Mucosa of rectum (tissue), 2 donors: ENCODE measurements at regions not wholly inside any gene's neighbourhood (a gene's known extent, or its start where the extent isn't known, plus 50 kb on each side); places are given as distances from the start of the nearest gene placed in this dataset.

Source experiments
- H3K27ac ChIP-seq, 2 donors: one replicate each; pipeline ENCODE4 v1.7.0; 2013; ENCODE audit warnings: inconsistent platforms in 2 of 2, low read depth in 2 of 2, low read length in 2 of 2
- H3K27me3 ChIP-seq, 2 donors: one replicate each; pipeline ENCODE4 v1.7.0; 2013; ENCODE audit warnings: low read length in 2 of 2; ENCODE audit not compliant: control insufficient read depth in 2 of 2, insufficient read depth in 2 of 2
- H3K36me3 ChIP-seq, 2 donors: one replicate each; pipeline ENCODE4 v1.7.0; 2013; ENCODE audit warnings: low read length in 2 of 2; ENCODE audit not compliant: control insufficient read depth in 2 of 2, insufficient read depth in 2 of 2
- H3K4me1 ChIP-seq, 2 donors: one replicate each; pipeline ENCODE4 v1.7.0; 2013; ENCODE audit warnings: low read length in 2 of 2, mild to moderate bottlenecking in 1 of 2; ENCODE audit not compliant: control insufficient read depth in 2 of 2, insufficient read depth in 2 of 2
- H3K4me3 ChIP-seq, 2 donors: one replicate each; pipeline ENCODE4 v1.7.0; 2013; ENCODE audit warnings: low read length in 2 of 2
- H3K9ac ChIP-seq, 2 donors: one replicate each; pipeline ENCODE4 v1.7.0; 2013; ENCODE audit warnings: low read length in 2 of 2, low read depth in 1 of 2, mild to moderate bottlenecking in 1 of 2
- H3K9me3 ChIP-seq, 2 donors: one replicate each; pipeline ENCODE4 v1.7.0; 2013; ENCODE audit warnings: low read length in 2 of 2; ENCODE audit not compliant: control insufficient read depth in 2 of 2
- donor health status: healthy.
- donor health status: Normal muscosa, but diverticular disease.

DNA sequence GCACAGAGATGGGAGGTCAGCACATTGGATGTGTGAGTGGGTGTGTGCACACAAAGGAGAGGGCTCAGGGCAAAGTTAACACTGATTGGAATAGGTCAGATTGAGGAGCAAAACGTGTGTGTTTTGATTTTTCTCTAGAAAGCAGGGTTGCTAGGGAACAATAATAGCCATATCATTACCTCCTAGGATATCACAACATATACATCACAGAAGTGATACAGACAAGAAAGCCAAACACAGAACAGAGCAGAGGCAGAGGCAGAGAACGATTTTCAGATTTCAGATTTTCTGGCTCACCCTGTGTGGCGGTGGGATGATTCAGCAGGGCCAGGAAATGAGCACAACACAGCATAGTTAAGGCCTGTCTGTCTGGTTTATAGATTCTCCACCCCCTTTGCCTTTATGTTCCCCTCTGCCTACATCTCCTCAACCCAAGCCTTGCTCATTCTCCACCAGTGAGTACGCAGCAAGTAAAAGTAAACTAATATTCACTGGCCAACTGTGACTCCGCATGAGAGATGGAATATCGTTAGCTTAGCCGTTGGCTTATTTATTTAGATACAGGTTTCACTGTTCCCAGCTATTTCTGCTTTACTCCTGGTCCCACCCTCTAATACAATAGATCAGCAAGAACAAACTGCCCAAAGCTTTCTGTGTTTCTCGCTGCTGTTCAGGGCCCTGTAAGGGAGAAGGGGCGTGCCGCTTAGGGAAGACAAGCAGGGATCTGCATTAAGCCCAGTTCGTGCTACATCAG is 182.7 kb upstream of the TSC22D1 start:
- no peaks in the 10 kb centered on the region for H3K36me3 ChIP-seq
- no peaks in the 10 kb centered on the region for H3K27me3 ChIP-seq
- H3K27ac ChIP-seq = peak overlapping the region; percentile 75 to 89
- H3K4me3 ChIP-seq = peak overlapping the region; percentile 13 to 28
- H3K9ac ChIP-seq = peak overlapping the region; percentile 27 to 58
- H3K9me3 ChIP-seq = no peaks in the 10 kb centered on the region
- H3K4me1 ChIP-seq = peaks cover 47 to 71% of the 10 kb centered on the region in 2 donors

DNA sequence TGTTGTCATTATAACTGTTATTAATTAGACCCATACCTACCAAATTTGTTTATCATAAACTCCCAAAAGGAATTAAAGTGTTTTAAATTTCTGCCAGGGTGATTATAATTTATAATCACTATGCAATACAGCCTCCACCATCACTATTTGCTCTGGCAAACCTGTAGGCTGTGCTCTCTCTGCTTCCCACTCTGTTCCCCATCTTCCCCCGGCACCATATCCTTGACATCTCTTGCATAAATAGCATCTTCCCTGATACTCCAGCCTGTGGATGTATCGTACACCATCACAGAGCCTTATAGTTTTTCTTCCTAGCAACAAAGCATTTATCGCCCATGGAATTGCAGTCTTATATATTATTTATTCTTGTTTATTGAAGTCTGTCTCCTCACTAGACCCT is 181.5 kb upstream of the TSC22D1 start:
- H3K4me1 ChIP-seq = peaks cover 39 to 61% of the 10 kb centered on the region in 2 donors
- H3K4me3 ChIP-seq = peak overlapping the region in 1 of 2 donors; percentile 39
- H3K27ac ChIP-seq = peak overlapping the region; percentile 75 to 89

DNA sequence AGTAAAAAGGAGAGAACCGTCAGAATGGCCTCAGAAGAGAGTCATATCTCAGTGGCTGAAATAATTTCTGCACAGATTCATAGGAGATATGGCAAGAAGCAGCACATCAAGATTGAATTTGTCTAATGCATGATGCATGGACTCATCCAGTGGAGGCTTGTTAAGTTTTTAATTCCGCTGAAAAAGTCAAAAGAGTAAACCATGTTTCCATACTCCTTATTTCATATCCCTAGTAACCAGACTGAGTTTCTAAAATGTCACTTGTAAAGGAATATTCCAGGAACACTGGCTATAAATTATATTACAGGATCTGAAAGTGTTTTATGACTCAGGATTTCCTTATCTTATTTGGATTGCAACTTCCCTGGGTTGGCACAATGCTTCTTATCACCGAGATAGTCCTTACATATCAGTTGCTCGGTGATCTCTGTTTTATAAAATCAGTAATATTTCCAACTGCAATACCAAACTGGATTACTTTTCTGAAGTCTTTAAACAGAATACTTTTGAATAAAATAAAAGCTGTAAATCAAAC is 180.2 kb upstream of the TSC22D1 start:
- Histone ChIP-seq H3K27ac (peak overlapping the region; percentile 65 to 89), H3K9ac (peak overlapping the region in 1 of 2 donors; percentile 54)

More for the DNA sequence above, 181.5 kb upstream of the TSC22D1 start:
- Histone ChIP-seq H3K9ac (peak overlapping the region in 1 of 2 donors; percentile 58), H3K27me3 (no peaks in the 10 kb centered on the region), H3K9me3 (no peaks in the 10 kb centered on the region), H3K36me3 (no peaks in the 10 kb centered on the region)

GRCh38 chr13:44755872-44756271 is 179.7 kb upstream of the TSC22D1 start:
- Histone ChIP-seq H3K9me3 (no peaks in the 10 kb centered on the region), H3K27ac (peak overlapping the region; percentile 33 to 89), H3K27me3 (no peaks in the 10 kb centered on the region), H3K36me3 (no peaks in the 10 kb centered on the region), H3K4me1 (peaks cover 38 to 62% of the 10 kb centered on the region in 2 donors), H3K4me3 (peak overlapping the region in 1 of 2 donors; percentile 7), H3K9ac (peak overlapping the region in 1 of 2 donors; percentile 54)

More for the DNA sequence above, 180.2 kb upstream of the TSC22D1 start:
- H3K36me3 ChIP-seq = no peaks in the 10 kb centered on the region
- H3K27me3 ChIP-seq = no peaks in the 10 kb centered on the region
- H3K9me3 ChIP-seq = no peaks in the 10 kb centered on the region
- H3K4me1 ChIP-seq = peaks cover 39 to 59% of the 10 kb centered on the region in 2 donors
- peak overlapping the region in 1 of 2 donors; percentile 7 for H3K4me3 ChIP-seq

DNA sequence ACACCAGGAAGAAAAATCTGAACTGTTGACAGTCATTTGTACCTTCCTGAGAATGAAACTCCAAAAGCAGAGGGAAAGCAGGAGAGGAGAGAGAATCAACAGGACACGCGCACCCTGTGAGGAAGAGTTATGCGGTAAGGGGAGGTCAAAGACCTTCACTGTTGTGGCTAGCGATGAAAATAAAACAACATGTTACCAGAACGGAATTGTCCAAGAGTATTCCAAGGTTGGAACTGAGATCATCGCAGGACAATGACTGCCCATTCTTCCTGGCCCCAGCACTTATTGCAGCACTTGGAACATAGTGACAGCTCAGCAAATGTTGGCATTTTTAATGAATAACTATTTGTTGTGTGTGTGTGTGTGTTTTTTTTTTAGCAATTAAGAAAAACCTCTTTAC is 176.0 kb upstream of the TSC22D1 start:
- Histone ChIP-seq H3K27me3 (no peaks in the 10 kb centered on the region), H3K4me1 (peaks cover 22 to 47% of the 10 kb centered on the region in 2 donors), H3K4me3 (no peak overlapping the region), H3K9me3 (no peaks in the 10 kb centered on the region), H3K36me3 (no peaks in the 10 kb centered on the region), H3K27ac (peak overlapping the region; percentile 53 to 56), H3K9ac (no peak overlapping the region)

DNA sequence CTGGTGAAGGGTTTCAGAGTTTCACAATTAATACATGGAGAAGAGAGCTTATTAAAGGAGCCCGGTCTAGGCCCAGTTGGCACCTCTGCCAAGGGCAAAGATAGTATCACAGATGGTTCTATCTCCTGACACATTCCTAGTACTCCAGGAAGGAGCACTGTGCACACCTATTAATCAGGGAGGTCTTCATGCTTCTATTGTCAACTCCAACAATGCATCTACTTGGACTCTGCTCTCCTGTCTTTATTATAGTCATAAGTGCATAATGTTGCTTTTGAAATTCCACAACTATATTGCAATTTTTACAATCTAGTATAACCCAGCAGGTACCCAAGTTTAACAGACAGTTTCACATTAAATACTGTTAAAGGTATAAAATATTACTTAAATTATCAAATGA is 174.5 kb upstream of the TSC22D1 start:
- peaks cover 14 to 34% of the 10 kb centered on the region in 2 donors for H3K4me1 ChIP-seq
- no peak overlapping the region for H3K4me3 ChIP-seq
- H3K27ac ChIP-seq = peak overlapping the region in 1 of 2 donors; percentile 55
- H3K27me3 ChIP-seq = no peaks in the 10 kb centered on the region
- H3K9me3 ChIP-seq = no peaks in the 10 kb centered on the region
- no peak overlapping the region for H3K9ac ChIP-seq
- no peaks in the 10 kb centered on the region for H3K36me3 ChIP-seq

DNA sequence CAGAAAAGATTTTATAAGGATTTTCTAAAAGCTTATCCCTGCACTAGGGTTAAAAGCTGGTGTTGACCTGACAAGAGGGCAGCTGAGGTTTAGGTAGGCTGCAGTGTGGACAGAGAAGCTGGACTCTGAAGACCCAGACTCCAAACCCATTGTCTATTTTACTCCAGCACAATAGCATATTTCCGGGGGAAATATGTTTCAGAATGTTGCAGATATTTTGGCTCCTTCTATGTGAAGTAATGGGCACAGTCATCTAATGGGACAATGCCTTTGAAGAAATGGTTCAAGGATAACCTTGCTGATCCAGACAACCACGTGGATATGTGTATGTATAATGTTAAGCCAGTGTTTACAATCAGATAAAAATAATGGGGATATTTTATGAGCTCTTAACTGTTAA is 173.8 kb upstream of the TSC22D1 start:
- Histone ChIP-seq H3K27me3 (no peaks in the 10 kb centered on the region), H3K9ac (no peak overlapping the region)

GRCh38 chr13:44748439-44748838 is 172.3 kb upstream of the TSC22D1 start:
- H3K4me3 ChIP-seq = no peak overlapping the region
- no peaks in the 10 kb centered on the region for H3K9me3 ChIP-seq
- H3K36me3 ChIP-seq = no peaks in the 10 kb centered on the region
- peak overlapping the region; percentile 79 to 84 for H3K27ac ChIP-seq
- peaks cover 14 to 31% of the 10 kb centered on the region in 2 donors for H3K4me1 ChIP-seq
- no peaks in the 10 kb centered on the region for H3K27me3 ChIP-seq
- H3K9ac ChIP-seq = no peak overlapping the region

More for the DNA sequence above, 173.8 kb upstream of the TSC22D1 start:
- no peaks in the 10 kb centered on the region for H3K36me3 ChIP-seq
- H3K4me1 ChIP-seq = peaks cover 14 to 31% of the 10 kb centered on the region in 2 donors
- no peak overlapping the region for H3K4me3 ChIP-seq
- H3K9me3 ChIP-seq = no peaks in the 10 kb centered on the region
- peak overlapping the region in 1 of 2 donors; percentile 29 for H3K27ac ChIP-seq

DNA sequence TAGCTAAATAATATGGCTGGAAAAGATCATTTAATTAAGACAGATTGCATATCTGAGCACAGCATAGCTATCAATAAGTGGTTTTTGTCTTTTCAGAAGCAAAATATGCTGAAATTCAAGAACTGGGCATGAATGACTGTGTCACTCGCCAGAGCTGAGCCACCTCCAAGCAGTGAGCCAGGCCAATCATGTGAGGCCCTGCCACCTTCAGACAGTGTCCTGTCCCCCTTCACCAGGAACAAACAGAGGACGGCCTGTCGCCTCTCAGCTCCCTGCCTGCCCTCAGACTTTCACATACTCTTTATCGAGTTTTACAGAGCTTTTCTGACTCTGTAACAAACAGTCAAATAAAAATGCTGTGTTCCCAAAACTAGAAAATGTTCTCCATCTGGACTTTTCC is 171.0 kb upstream of the TSC22D1 start:
- Histone ChIP-seq H3K4me3 (no peak overlapping the region), H3K9ac (no peak overlapping the region), H3K36me3 (no peaks in the 10 kb centered on the region), H3K9me3 (no peaks in the 10 kb centered on the region), H3K4me1 (peaks cover 12 to 30% of the 10 kb centered on the region in 2 donors), H3K27me3 (no peaks in the 10 kb centered on the region), H3K27ac (peak overlapping the region in 1 of 2 donors; percentile 25)

GRCh38 chr13:44746690-44747089 is 170.6 kb upstream of the TSC22D1 start:
- Histone ChIP-seq H3K27ac (no peak overlapping the region), H3K9ac (no peak overlapping the region), H3K27me3 (no peaks in the 10 kb centered on the region), H3K4me1 (peaks cover 11 to 26% of the 10 kb centered on the region in 2 donors), H3K9me3 (no peaks in the 10 kb centered on the region), H3K36me3 (no peaks in the 10 kb centered on the region), H3K4me3 (no peak overlapping the region)
